Sigmoid colon (tissue), 4 donors: ENCODE measurements at regions not wholly inside any gene's neighbourhood (a gene's known extent, or its start where the extent isn't known, plus 50 kb on each side); places are given as distances from the start of the nearest gene placed in this dataset.

Source experiments
- EP300 ChIP-seq, 4 donors: sonication (generic); formaldehyde crosslinking; IDR thresholded peaks; one replicate each; pipeline ENCODE4 v1.6.1; 2017; ENCODE audit warnings: antibody characterized with exemption in 4 of 4
- POLR2AphosphoS5 ChIP-seq, 4 donors: sonication (generic); formaldehyde crosslinking; IDR thresholded peaks; one replicate each; pipeline ENCODE4 v1.6.1; 2017; ENCODE audit warnings: antibody characterized with exemption in 4 of 4

DNA sequence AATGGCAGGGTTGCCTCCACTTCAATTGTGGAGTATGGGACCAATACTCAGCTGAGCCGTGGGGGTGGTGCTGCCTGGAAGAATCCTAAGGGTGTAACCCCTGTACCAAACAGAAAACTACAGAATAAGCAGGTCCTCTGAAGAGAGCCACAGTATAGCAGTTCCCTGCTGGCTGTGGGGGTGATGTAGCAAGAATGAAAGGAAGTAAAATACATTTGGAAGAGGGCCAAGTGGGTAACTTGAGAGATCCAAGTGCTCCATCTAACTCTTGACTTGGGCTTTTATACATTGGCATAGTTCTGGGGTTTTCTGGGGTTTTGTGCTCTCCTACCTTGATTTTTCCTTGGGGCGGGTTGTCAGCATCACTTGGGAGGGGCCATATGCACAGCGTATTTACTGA is 341.4 kb downstream of the OTOL1 start:
- TF ChIP-seq EP300 (IDR thresholded peaks at IDR 0.05), result no peak
- no peak for TF ChIP-seq POLR2AphosphoS5 (IDR thresholded peaks at IDR 0.05)
